MCF 10A (cell line): ENCODE measurements at regions not wholly inside any gene's neighbourhood (a gene's known extent, or its start where the extent isn't known, plus 50 kb on each side); places are given as distances from the start of the nearest gene placed in this dataset.
"Not testable (repeated sequence)": the region's sequence is repeated elsewhere in the genome, so short reads cannot be mapped to it uniquely, and the experiment has no call there.

Experiments used
- BruUV-seq: library from RNA; stranded (reverse); fragments of 400-500 nt; replicated peaks from 2 replicates; lab custom pipeline; 2021; lab: Mats Ljungman, UMichigan
- CTCF ChIA-PET: fragments of 300-600 bp; sonication (Branson Sonifier 250); formaldehyde crosslinking; extraction: SDS; loops from one replicate; lab custom pipeline; 2021; ENCODE audit warnings: antibody characterized with exemption, inconsistent platforms; lab: Yijun Ruan, JAX
- POLR2A ChIA-PET: fragments of 300-600, 350-650 bp; sonication (Branson Sonifier 250); formaldehyde crosslinking; extraction: SDS; loops from one replicate; lab custom pipeline; 2020; ENCODE audit warnings: antibody characterized with exemption, inconsistent platforms; lab: Yijun Ruan, JAX
- DNase-seq: peaks from one replicate; pipeline ENCODE4 v3.0.0-alpha.2; 2018; ENCODE audit not compliant: unreplicated experiment
- H3K27ac Mint-ChIP-seq: one replicate; pipeline ENCODE4 v1.8.0; 2022; ENCODE audit warnings: mild to moderate bottlenecking, low read depth, mixed read lengths; ENCODE audit not compliant: unreplicated experiment
- H3K27me3 Mint-ChIP-seq: one replicate; pipeline ENCODE4 v1.8.0; 2022; ENCODE audit warnings: mixed read lengths; ENCODE audit not compliant: insufficient read depth, unreplicated experiment
- H3K36me3 Mint-ChIP-seq: one replicate; pipeline ENCODE4 v1.8.0; 2022; ENCODE audit warnings: mild to moderate bottlenecking, moderate library complexity, mixed read lengths; ENCODE audit not compliant: insufficient read depth, unreplicated experiment
- H3K4me1 Mint-ChIP-seq: one replicate; pipeline ENCODE4 v1.8.0; 2022; ENCODE audit warnings: mixed read lengths; ENCODE audit not compliant: insufficient read depth, unreplicated experiment
- H3K4me3 Mint-ChIP-seq: one replicate; pipeline ENCODE4 v1.8.0; 2022; ENCODE audit warnings: mild to moderate bottlenecking, moderate library complexity, mixed read lengths; ENCODE audit not compliant: unreplicated experiment
- H3K9me3 Mint-ChIP-seq: one replicate; pipeline ENCODE4 v1.8.0; 2022; ENCODE audit warnings: mixed read lengths; ENCODE audit not compliant: unreplicated experiment
- CTCF ChIP-seq: fragments of 200-600 bp; IDR thresholded peaks from one replicate; pipeline ENCODE4 v1.8.0; 2022; ENCODE audit warnings: antibody characterized with exemption, mild to moderate bottlenecking; ENCODE audit not compliant: unreplicated experiment
- intact Hi-C: fragments of 100-400 bp; cut with micrococcal nuclease; formaldehyde crosslinking; loops from 2 replicates; pipeline ENCODE4 v1.14.1; 2022

GRCh38 chr15:31222773-31223341 is 103.8 kb upstream of the KLF13 start:
- intact Hi-C loops, result no loop called here

GRCh38 chr15:31223478-31224350 is 102.9 kb upstream of the KLF13 start:
- CTCF ChIA-PET, result interaction anchor here (0.6 kb wide), 1 partner anchor 1241 kb away, joined by 3 read pairs; no protein-coding TSS in a partner anchor
- POLR2A ChIA-PET, result no interaction called here
- Mint-ChIP-seq H3K36me3 (peaks cover 6% of the 10 kb centered on the region), H3K4me1 (peaks cover 13% of the 10 kb centered on the region), H3K27ac (no peak overlapping the region), H3K4me3 (no peak overlapping the region), H3K27me3 (no peaks in the 10 kb centered on the region), H3K9me3 (no peaks in the 10 kb centered on the region)
- TF ChIP-seq CTCF, result no peak
- BruUV-seq, result no TSS peak
- DNase-seq, result no peak
- intact Hi-C loops, result no loop called here

More at GRCh38 chr15:31222773-31223341, 103.8 kb upstream of the KLF13 start:
- H3K27ac Mint-ChIP-seq, result no peak overlapping the region
- H3K9me3 Mint-ChIP-seq, result no peaks in the 10 kb centered on the region
- TF ChIP-seq CTCF, result no peak
- ChIA-PET CTCF (no interaction called here), POLR2A (no interaction called here)
- no TSS peak for BruUV-seq
- peaks cover 13% of the 10 kb centered on the region for H3K4me1 Mint-ChIP-seq
- no peak overlapping the region for H3K4me3 Mint-ChIP-seq
- H3K36me3 Mint-ChIP-seq, result peaks cover 6% of the 10 kb centered on the region
- H3K27me3 Mint-ChIP-seq, result no peaks in the 10 kb centered on the region
- no peak for DNase-seq

GRCh38 chr15:31224661-31225060 is 102.0 kb upstream of the KLF13 start:
- POLR2A ChIA-PET, BruUV-seq, DNase-seq, H3K4me3 Mint-ChIP-seq, H3K36me3 Mint-ChIP-seq, H3K27ac Mint-ChIP-seq, H3K9me3 Mint-ChIP-seq, CTCF ChIA-PET, H3K27me3 Mint-ChIP-seq, intact Hi-C loops: not testable (repeated sequence)
- peaks cover 13% of the 10 kb centered on the region for H3K4me1 Mint-ChIP-seq

GRCh38 chr15:31225356-31225955 is 101.2 kb upstream of the KLF13 start:
- H3K27me3 Mint-ChIP-seq, result no peaks in the 10 kb centered on the region
- H3K4me3 Mint-ChIP-seq, result no peak overlapping the region
- no peak for DNase-seq
- peaks cover 13% of the 10 kb centered on the region for H3K4me1 Mint-ChIP-seq
- H3K9me3 Mint-ChIP-seq, result no peaks in the 10 kb centered on the region
- no peak overlapping the region for H3K27ac Mint-ChIP-seq
- POLR2A ChIA-PET, result no interaction called here
- CTCF ChIA-PET, result interaction anchor here (0.7 kb wide), 1 partner anchor 41 kb away, joined by 3 read pairs; no protein-coding TSS in a partner anchor
- no peak for TF ChIP-seq CTCF
- intact Hi-C loops, result no loop called here
- BruUV-seq, result no TSS peak
- peaks cover 5% of the 10 kb centered on the region for H3K36me3 Mint-ChIP-seq
